HepG2 (cell line): ENCODE measurements at regions not wholly inside any gene's neighbourhood (a gene's known extent, or its start where the extent isn't known, plus 50 kb on each side); places are given as distances from the start of the nearest gene placed in this dataset.

Experiments used
- ATAC-seq: fragments of 200-7000 bp; cut with Tn5 transposase; 3 replicates; pipeline ENCODE4 v1.9.1; 2020; ENCODE audit warnings: mild to moderate bottlenecking, moderate library complexity
- BruUV-seq: library from RNA; stranded (reverse); fragments of 400-500 nt; replicated peaks from 2 replicates; lab custom pipeline; 2021; lab: Mats Ljungman, UMichigan
- CTCF ChIA-PET: fragments of 300-600 bp; formaldehyde crosslinking; extraction: SDS; loops from one replicate; lab custom pipeline; 2021; ENCODE audit warnings: low total read pairs, inconsistent platforms, low intra/inter-chr PET ratio; lab: Yijun Ruan, JAX
- POLR2A ChIA-PET: fragments of 350-600 bp; sonication (Branson Sonifier 250); formaldehyde crosslinking; loops from one replicate; lab custom pipeline; 2020; ENCODE audit warnings: antibody characterized with exemption, inconsistent platforms; lab: Yijun Ruan, JAX
- DNase-seq: peaks from one replicate; pipeline ENCODE4 v3.0.0-alpha.2; 2015; ENCODE audit warnings: low spot score
- FAIRE-seq: peaks from 3 replicates; lab custom pipeline; 2011; peaks lifted over from hg19 to GRCh38; lab: Jason Lieb, UNC
- H2AFZ ChIP-seq: one replicate; pipeline ENCODE4 v1.6.1; 2011; ENCODE audit warnings: low read length, inconsistent platforms
- H3K27ac ChIP-seq: fragments of 300-600 bp; 3 replicates; pipeline ENCODE4 v1.8.0; 2011; ENCODE audit warnings: mixed run types, mild to moderate bottlenecking, mixed read lengths, low read length, inconsistent platforms; ENCODE audit not compliant: insufficient read depth; ENCODE audit errors: extremely low read length
- H3K27me3 ChIP-seq, 2 experiments: fragments of 200-600 bp in 1 of 2; 2 replicates in 1 of 2; 3 replicates in 1 of 2; pipeline versions ENCODE4 v1.6.0 to v1.8.0; 2011; ENCODE audit warnings: low read length in 2 of 2, mild to moderate bottlenecking in 2 of 2, moderate library complexity in 2 of 2, inconsistent platforms in 1 of 2; ENCODE audit not compliant: insufficient read depth in 2 of 2, control insufficient read depth in 1 of 2
- H3K36me3 ChIP-seq, 2 experiments: fragments of 200-600 bp in 1 of 2; replicated peaks in 1 of 2; 2 replicates in 1 of 2; 3 replicates in 1 of 2; pipeline versions ENCODE4 v1.5.1 to v1.8.0; 2011; ENCODE audit warnings: low read length in 2 of 2, inconsistent platforms in 1 of 2; ENCODE audit not compliant: insufficient read depth in 2 of 2, control insufficient read depth in 1 of 2
- H3K4me1 ChIP-seq: 2 replicates; pipeline ENCODE4 v1.5.1; 2012; ENCODE audit warnings: low read length, inconsistent platforms; ENCODE audit not compliant: insufficient read depth
- H3K4me2 ChIP-seq: 2 replicates; pipeline ENCODE4 v1.6.0; 2011; ENCODE audit warnings: low read depth, low read length, inconsistent platforms
- H3K4me3 ChIP-seq, 3 experiments: fragments of 200-600 bp in 1 of 3; sonication (generic), shearing (Covaris generic) in 1 of 3; replicated peaks in 1 of 3; 2 replicates each; pipeline ENCODE4 v1.5.1; 2011 to 2016; ENCODE audit warnings: low read length in 3 of 3, inconsistent platforms in 2 of 3, low read depth in 2 of 3, mild to moderate bottlenecking in 2 of 3, control low read depth in 1 of 3, mixed read lengths in 1 of 3; ENCODE audit not compliant: insufficient read depth in 1 of 3
- H3K79me2 ChIP-seq: one replicate; pipeline ENCODE4 v1.6.1; 2011; ENCODE audit warnings: low read length, inconsistent platforms; ENCODE audit not compliant: insufficient read depth
- H3K9ac ChIP-seq: 2 replicates; pipeline ENCODE4 v1.6.0; 2011; ENCODE audit warnings: mild to moderate bottlenecking, low read depth, low read length, inconsistent platforms; ENCODE audit not compliant: insufficient read depth
- H3K9me3 ChIP-seq: 2 replicates; pipeline ENCODE4 v1.5.1; 2012; ENCODE audit warnings: mild to moderate bottlenecking, low read length
- H4K20me1 ChIP-seq: 2 replicates; pipeline ENCODE4 v1.6.0; 2011; ENCODE audit warnings: inconsistent platforms, mild to moderate bottlenecking, low read length, moderate library complexity; ENCODE audit not compliant: insufficient read depth
- DPF2 ChIP-seq: sonication (generic); formaldehyde crosslinking; IDR thresholded peaks from 2 replicates; pipeline ENCODE4 v1.4.0; 2020; ENCODE audit warnings: mild to moderate bottlenecking, low read depth, missing genetic modification reagents, borderline replicate concordance
- GMEB2 ChIP-seq: IDR thresholded peaks from 2 replicates; pipeline ENCODE4 v1.6.1; 2016; ENCODE audit warnings: missing biosample characterization, missing genetic modification reagents, low read depth
- KLF15 ChIP-seq: sonication (generic); formaldehyde crosslinking; IDR thresholded peaks from 2 replicates; pipeline ENCODE4 v1.8.1; 2023; ENCODE audit warnings: borderline replicate concordance, mild to moderate bottlenecking, inconsistent platforms, missing genetic modification reagents, mixed read lengths
- MATR3 ChIP-seq: sonication (generic); formaldehyde crosslinking; IDR thresholded peaks from 2 replicates; pipeline ENCODE4 v1.4.0; 2020; ENCODE audit warnings: missing genetic modification reagents
- MAX ChIP-seq: IDR thresholded peaks from 2 replicates; pipeline ENCODE4 v1.6.1; 2012; ENCODE audit warnings: inconsistent platforms
- YEATS4 ChIP-seq: sonication (generic); formaldehyde crosslinking; IDR thresholded peaks from 2 replicates; pipeline ENCODE4 v1.4.0; 2020; ENCODE audit warnings: missing genetic modification reagents, borderline replicate concordance
- ZNF615 ChIP-seq: sonication (generic); formaldehyde crosslinking; IDR thresholded peaks from 2 replicates; pipeline ENCODE4 v1.5.0; 2020; ENCODE audit warnings: mild to moderate bottlenecking, missing genetic modification reagents, borderline replicate concordance
- ZNF792 ChIP-seq: IDR thresholded peaks from 2 replicates; pipeline ENCODE4 v1.6.1; 2016
- WGBS: methylation state at CpG from one replicate; pipeline ENCODE4 v1.1.6; 2017; ENCODE audit warnings: low lambda C conversion rate; 5-methylcytosine and 5-hydroxymethylcytosine counted together
- in situ Hi-C: cut with HindIII; loops from 2 replicates; pipeline ENCODE4 v1.10.0; 2017; ENCODE audit warnings: low pct_unique_long_range_greater_than_20kb; ENCODE audit not compliant: extremely low pct_ligation_motif_present
- intact Hi-C: fragments of 100-400 bp; cut with micrococcal nuclease; formaldehyde crosslinking; loops from one replicate; pipeline ENCODE4 v1.10.0; 2022; ENCODE audit not compliant: unreplicated experiment

GRCh38 chr2:118209727-118210126 lies 121.5 kb downstream of the INSIG2 start:
- H3K27ac ChIP-seq: no peak overlapping the region
- ATAC-seq (no peak), DNase-seq (no peak), FAIRE-seq (no peak)
- no peak overlapping the region for H2AFZ ChIP-seq
- H3K79me2 ChIP-seq: no peaks in the 10 kb centered on the region
- ChIA-PET POLR2A (no interaction called here), CTCF (no interaction called here)
- H3K4me1 ChIP-seq: no peaks in the 10 kb centered on the region
- no peaks in the 10 kb centered on the region for H4K20me1 ChIP-seq
- 77% methylated on average over 1 of the region's 1 CpG for WGBS
- no TSS peak for BruUV-seq
- H3K9me3 ChIP-seq: no peaks in the 10 kb centered on the region
- no peak overlapping the region for H3K4me2 ChIP-seq
- in situ Hi-C loops: no loop called here
- H3K27me3 ChIP-seq: no peaks in the 10 kb centered on the region
- intact Hi-C loops: no loop called here
- no peaks in the 10 kb centered on the region for H3K36me3 ChIP-seq
- H3K9ac ChIP-seq: no peak overlapping the region
- TF ChIP-seq ZNF792 (CRISPR knock-in tag) (no peak), GMEB2 (CRISPR knock-in tag) (no peak)
- H3K4me3 ChIP-seq: no peak overlapping the region

- DNase-seq: no peak
- Histone ChIP-seq H3K4me1 (no peaks in the 10 kb centered on the region), H4K20me1 (no peaks in the 10 kb centered on the region), H3K4me2 (no peak overlapping the region), H3K9ac (no peak overlapping the region), H2AFZ (no peak overlapping the region), H3K36me3 (no peaks in the 10 kb centered on the region), H3K27me3 (no peaks in the 10 kb centered on the region), H3K9me3 (no peaks in the 10 kb centered on the region), H3K27ac (no peak overlapping the region), H3K79me2 (no peaks in the 10 kb centered on the region), H3K4me3 (no peak overlapping the region)
- intact Hi-C loops: no loop called here
- in situ Hi-C loops: no loop called here
- no TSS peak for BruUV-seq
- ATAC-seq: no peak
- 10% methylated on average over 5 of the region's 5 CpGs for WGBS
- FAIRE-seq: no peak
- ChIA-PET POLR2A (no interaction called here), CTCF (no interaction called here)
- no peak for TF ChIP-seq MAX
- no peak for TF ChIP-seq DPF2 (CRISPR knock-in tag)
- TF ChIP-seq ZNF615: no peak
- no peak for TF ChIP-seq KLF15
- TF ChIP-seq YEATS4 (CRISPR knock-in tag): no peak
- no peak for TF ChIP-seq MATR3
Observed at GRCh38 chr2:118207889-118208288, 119.6 kb downstream of the INSIG2 start.
